GM21390 (cell line): ENCODE measurements at regions not wholly inside any gene's neighbourhood (a gene's known extent, or its start where the extent isn't known, plus 50 kb on each side); places are given as distances from the start of the nearest gene placed in this dataset.

Experiments
- ATAC-seq: cut with Tn5 transposase; IDR thresholded peaks from one replicate; pipeline ENCODE4 v1.9.1; 2021; ENCODE audit not compliant: unreplicated experiment

DNA sequence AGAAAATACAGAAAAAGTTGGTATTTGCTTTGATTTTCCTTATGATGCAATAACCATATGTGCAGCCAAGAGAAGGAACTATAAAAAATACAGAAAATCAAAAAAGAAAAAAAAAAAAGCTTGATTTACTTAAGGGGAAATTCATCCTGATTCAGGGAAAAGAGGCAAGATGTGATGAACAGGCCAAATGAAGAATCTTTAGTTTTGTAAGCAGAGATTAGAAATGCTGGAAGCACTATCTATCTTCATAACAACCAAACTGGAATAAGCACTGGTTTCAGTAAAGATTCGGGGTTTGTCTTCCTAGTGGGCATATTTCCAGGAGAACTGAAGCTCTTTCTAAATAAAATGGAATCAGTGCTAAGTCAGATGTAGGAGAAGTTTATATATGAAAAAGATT lies 82.9 kb upstream of the KCNIP4 start:
- ATAC-seq: no peak

- no peak for ATAC-seq
Measured at GRCh38 chr4:22030881-22031280, 82.3 kb upstream of the KCNIP4 start.

DNA sequence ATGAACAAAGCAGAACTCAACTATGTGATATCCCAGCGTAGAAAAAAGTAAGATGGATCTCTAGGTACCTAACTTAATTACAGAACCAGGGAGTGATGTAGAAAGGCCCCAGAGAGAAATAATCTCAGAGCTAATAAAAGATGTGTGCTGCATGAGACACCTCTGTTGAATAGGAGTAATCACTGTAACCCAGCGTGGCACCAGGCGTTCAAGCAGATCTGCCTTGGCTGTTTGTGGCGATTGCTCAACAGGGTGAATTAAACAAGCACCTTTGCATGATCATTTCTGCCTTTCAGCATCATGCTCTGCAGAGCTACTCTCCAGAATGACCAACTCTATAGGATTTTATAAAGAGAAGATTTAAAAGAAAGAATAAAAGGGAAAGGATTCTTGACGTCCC lies 81.7 kb upstream of the KCNIP4 start:
- ATAC-seq: no peak

GRCh38 chr4:22029803-22030202 lies 81.2 kb upstream of the KCNIP4 start:
- no peak for ATAC-seq

- ATAC-seq: no peak
Measured at GRCh38 chr4:22021106-22021505, 72.5 kb upstream of the KCNIP4 start.

DNA sequence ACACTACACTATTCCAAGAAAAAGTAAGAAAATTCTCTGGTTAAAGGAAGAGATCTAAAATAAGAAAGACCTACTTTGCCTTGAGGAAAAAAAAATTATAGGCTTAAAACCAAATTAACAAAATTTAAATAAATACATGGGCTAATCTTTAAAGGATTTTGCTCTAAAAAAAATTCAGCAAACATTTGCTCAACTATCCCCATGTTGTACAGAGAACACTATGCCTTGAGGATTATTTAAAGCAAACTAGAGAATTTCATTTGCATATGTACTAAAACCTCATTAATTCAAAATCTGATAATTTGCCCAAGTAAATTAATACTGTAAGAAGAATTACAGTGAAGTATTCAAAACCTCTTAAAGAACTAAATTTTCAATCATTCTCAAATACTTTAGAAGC lies 71.6 kb upstream of the KCNIP4 start:
- ATAC-seq: no peak

DNA sequence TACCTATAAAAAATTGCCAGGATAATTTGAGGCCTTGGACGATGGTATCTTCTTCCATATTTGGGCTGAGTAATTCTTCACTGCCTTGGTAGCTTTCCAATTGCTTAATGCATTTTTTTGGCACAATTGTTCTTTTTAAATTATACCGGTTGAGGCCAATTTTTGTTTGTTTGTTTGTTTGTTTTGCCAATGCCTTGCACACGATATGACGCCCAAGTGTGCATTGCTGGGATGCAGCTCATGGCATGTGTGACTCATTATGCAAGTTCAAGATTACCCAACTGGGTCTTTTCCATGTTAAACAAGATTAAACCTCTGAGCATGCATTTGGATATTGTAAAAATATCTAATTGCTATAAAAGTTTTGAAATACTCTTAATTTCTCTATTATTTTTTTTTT lies 71.1 kb upstream of the KCNIP4 start:
- ATAC-seq: no peak

DNA sequence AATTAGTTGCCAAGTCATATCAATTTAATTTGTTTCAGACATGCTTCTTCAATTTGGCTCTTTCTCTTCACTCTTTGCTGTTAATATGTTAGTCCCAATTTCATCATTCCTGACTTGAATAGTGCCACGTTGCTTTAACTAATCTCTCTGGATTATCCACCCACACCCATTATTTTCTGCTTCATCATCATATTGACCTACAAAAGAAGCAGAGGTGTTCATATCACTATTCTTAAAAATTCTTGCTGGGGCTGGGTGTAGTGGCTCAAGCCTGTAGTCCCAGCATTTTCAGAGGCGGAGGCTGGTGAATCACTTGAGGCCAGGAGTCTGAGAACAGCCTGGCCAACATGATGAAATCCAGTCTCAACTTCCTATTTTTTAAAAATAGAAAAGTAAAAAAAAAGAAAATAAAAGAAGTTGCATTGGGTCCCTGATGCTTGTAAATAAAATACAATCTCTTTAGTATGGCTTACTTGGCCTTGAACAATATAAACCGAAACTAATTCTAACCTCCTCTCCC lies 65.7 kb upstream of the KCNIP4 start:
- ATAC-seq: no peak

DNA sequence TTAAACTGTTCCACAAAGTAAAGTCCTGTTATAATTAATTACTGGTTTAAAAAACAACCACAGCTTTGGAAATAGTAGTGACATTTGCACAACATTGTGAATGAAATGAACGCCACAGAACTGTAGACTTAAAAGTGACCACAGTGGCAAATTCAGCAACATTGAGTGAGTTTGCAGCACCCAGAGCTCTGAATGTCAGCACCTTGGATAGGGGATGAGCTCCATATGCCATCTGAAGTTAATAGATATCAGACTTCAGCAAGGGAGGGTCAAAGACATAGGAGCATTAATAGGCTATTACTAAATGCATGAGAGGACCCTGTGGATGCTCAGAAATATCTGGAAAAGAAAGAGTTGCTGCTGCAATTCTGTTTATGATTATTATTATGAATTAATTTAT lies 55.3 kb upstream of the KCNIP4 start:
- no peak for ATAC-seq
